MM.1S (cell line): ENCODE measurements at regions not wholly inside any gene's neighbourhood (a gene's known extent, or its start where the extent isn't known, plus 50 kb on each side); places are given as distances from the start of the nearest gene placed in this dataset.

ENCODE experiments used
- DNase-seq: peaks from one replicate; pipeline ENCODE4 v3.0.0-alpha.2; 2015
- H2AFZ ChIP-seq: fragments of 300-600 bp; sonication (generic); 2 replicates; pipeline ENCODE4 v1.6.0; 2016; ENCODE audit warnings: antibody characterized with exemption, low read length
- H3F3A ChIP-seq: fragments of 300-600 bp; sonication (generic); 2 replicates; pipeline ENCODE4 v1.6.1; 2016; ENCODE audit warnings: mild to moderate bottlenecking, antibody characterized with exemption, low read length, moderate library complexity, mixed read lengths; ENCODE audit not compliant: insufficient read depth
- H3K27ac ChIP-seq: fragments of 300-600 bp; sonication (generic); 2 replicates; pipeline ENCODE4 v1.5.1; 2016; ENCODE audit warnings: mild to moderate bottlenecking, low read length
- H3K27me3 ChIP-seq: fragments of 300-600 bp; sonication (generic); replicated peaks from 2 replicates; pipeline ENCODE4 v1.6.0; 2016; ENCODE audit warnings: low read length; ENCODE audit not compliant: insufficient read depth
- H3K36me3 ChIP-seq: fragments of 300-600 bp; sonication (generic); replicated peaks from 2 replicates; pipeline ENCODE4 v1.6.1; 2016; ENCODE audit warnings: mild to moderate bottlenecking, low read length, mixed read lengths; ENCODE audit not compliant: insufficient read depth
- H3K4me1 ChIP-seq: fragments of 300-600 bp; sonication (generic); 2 replicates; pipeline ENCODE4 v1.6.1; 2016; ENCODE audit warnings: low read length, mixed read lengths
- H3K4me2 ChIP-seq: fragments of 300-600 bp; sonication (generic); 2 replicates; pipeline ENCODE4 v1.6.0; 2016; ENCODE audit warnings: low read depth, low read length
- H3K4me3 ChIP-seq: fragments of 300-600 bp; sonication (generic); 2 replicates; pipeline ENCODE4 v1.5.1; 2016; ENCODE audit warnings: low read length, mixed read lengths
- H3K79me2 ChIP-seq: fragments of 300-600 bp; sonication (generic); 2 replicates; pipeline ENCODE4 v1.6.1; 2016; ENCODE audit warnings: mixed run types, low read length, mixed read lengths
- H3K9ac ChIP-seq: fragments of 300-600 bp; sonication (generic); 2 replicates; pipeline ENCODE4 v1.6.1; 2016; ENCODE audit warnings: low read length, mixed read lengths
- H3K9me2 ChIP-seq: fragments of 300-600 bp; sonication (generic); replicated peaks from 2 replicates; pipeline ENCODE4 v1.6.1; 2016; ENCODE audit warnings: mild to moderate bottlenecking, low read length, mixed read lengths; ENCODE audit not compliant: insufficient read depth
- H3K9me3 ChIP-seq: fragments of 300-600 bp; sonication (generic); replicated peaks from 2 replicates; pipeline ENCODE4 v1.6.1; 2016; ENCODE audit warnings: mild to moderate bottlenecking, low read length, mixed read lengths; ENCODE audit not compliant: insufficient read depth
- H4K20me1 ChIP-seq: fragments of 300-600 bp; sonication (generic); 2 replicates; pipeline ENCODE4 v1.6.1; 2016; ENCODE audit warnings: mild to moderate bottlenecking, low read length, moderate library complexity, mixed read lengths; ENCODE audit not compliant: insufficient read depth
- CTCF ChIP-seq: fragments of 300-600 bp; sonication (generic); IDR thresholded peaks from 2 replicates; pipeline ENCODE4 v1.5.1; 2016; ENCODE audit warnings: antibody characterized with exemption, low read length, mixed read lengths
- EZH2 ChIP-seq: fragments of 300-600 bp; sonication (generic); optimal IDR thresholded peaks from 2 replicates; pipeline ENCODE3; 2017; ENCODE audit warnings: low read depth, mild to moderate bottlenecking, antibody characterized with exemption, low read length, mixed read lengths
- EZH2phosphoT487 ChIP-seq: fragments of 300-600 bp; sonication (generic); IDR thresholded peaks from 2 replicates; pipeline ENCODE4 v1.6.1; 2018; ENCODE audit warnings: antibody characterized with exemption, low read length

GRCh38 chr16:76007645-76008044 is 269.6 kb upstream of the CNTNAP4 start:
- Histone ChIP-seq H3K9me3 (no peaks in the 10 kb centered on the region), H3K4me1 (no peaks in the 10 kb centered on the region), H3K4me3 (no peak overlapping the region), H3K36me3 (no peaks in the 10 kb centered on the region), H3K27me3 (no peaks in the 10 kb centered on the region), H4K20me1 (no peaks in the 10 kb centered on the region), H3K27ac (no peak overlapping the region), H3F3A (no peaks in the 10 kb centered on the region), H2AFZ (no peak overlapping the region), H3K9ac (no peak overlapping the region), H3K9me2 (no peaks in the 10 kb centered on the region), H3K79me2 (no peaks in the 10 kb centered on the region), H3K4me2 (no peak overlapping the region)
- TF ChIP-seq CTCF (no peak), EZH2 (no peak), EZH2phosphoT487 (no peak)
- DNase-seq: no peak

- Histone ChIP-seq H3K36me3 (no peaks in the 10 kb centered on the region), H3K9me3 (no peaks in the 10 kb centered on the region), H3K4me3 (no peak overlapping the region), H2AFZ (no peak overlapping the region), H3K9ac (no peak overlapping the region), H3K4me2 (no peak overlapping the region), H3K4me1 (no peaks in the 10 kb centered on the region), H3K79me2 (no peaks in the 10 kb centered on the region), H3K27ac (no peak overlapping the region), H3K27me3 (no peaks in the 10 kb centered on the region), H3F3A (no peaks in the 10 kb centered on the region), H3K9me2 (no peaks in the 10 kb centered on the region), H4K20me1 (no peaks in the 10 kb centered on the region)
- DNase-seq: no peak
- TF ChIP-seq EZH2phosphoT487 (no peak), EZH2 (no peak), CTCF (no peak)
Observed at GRCh38 chr16:76023835-76024234, 253.4 kb upstream of the CNTNAP4 start.

- Histone ChIP-seq H3K4me2 (no peak overlapping the region), H3F3A (no peaks in the 10 kb centered on the region), H3K79me2 (no peaks in the 10 kb centered on the region), H2AFZ (no peak overlapping the region), H3K27ac (no peak overlapping the region), H3K4me1 (no peaks in the 10 kb centered on the region), H3K9ac (no peak overlapping the region), H3K4me3 (no peak overlapping the region), H3K27me3 (no peaks in the 10 kb centered on the region), H4K20me1 (no peaks in the 10 kb centered on the region), H3K36me3 (no peaks in the 10 kb centered on the region), H3K9me3 (no peaks in the 10 kb centered on the region), H3K9me2 (no peaks in the 10 kb centered on the region)
- TF ChIP-seq EZH2: no peak
- TF ChIP-seq CTCF: no peak
- no peak for TF ChIP-seq EZH2phosphoT487
- DNase-seq: no peak
Observed at GRCh38 chr16:76035689-76036088, 241.5 kb upstream of the CNTNAP4 start.
